ENCODE measurements at regions not wholly inside any gene's neighbourhood (a gene's known extent, or its start where the extent isn't known, plus 50 kb on each side); places are given as distances from the start of the nearest gene placed in this dataset.

GRCh38 chr16:9422762-9423513 lies 331.5 kb downstream of the HAPSTR1 start:
- no peak for DNase-seq

- DNase-seq = no peak
Observed at GRCh38 chr16:9425236-9425635, 333.8 kb downstream of the HAPSTR1 start.

- DNase-seq = no peak
Observed at GRCh38 chr16:9428355-9429005, 337.0 kb downstream of the HAPSTR1 start.

- no peak for DNase-seq
Observed at GRCh38 chr16:9429646-9430330, 338.3 kb downstream of the HAPSTR1 start.

- no peak for DNase-seq
Observed at GRCh38 chr16:9434659-9435058, 343.2 kb downstream of the HAPSTR1 start.

GRCh38 chr16:9436175-9436574 lies 344.7 kb downstream of the HAPSTR1 start:
- no peak for DNase-seq

- DNase-seq = peak in 1 of 2 experiments; percentile 3
Observed at GRCh38 chr16:9437115-9437514, 345.7 kb downstream of the HAPSTR1 start.

GRCh38 chr16:9438991-9439390 lies 347.5 kb downstream of the HAPSTR1 start:
- no peak for DNase-seq

GRCh38 chr16:9441012-9441411 lies 349.6 kb downstream of the HAPSTR1 start:
- no peak for DNase-seq

GRCh38 chr16:9443864-9444263 lies 352.4 kb downstream of the HAPSTR1 start:
- no peak for DNase-seq

GRCh38 chr16:9446471-9447194 lies 355.2 kb downstream of the HAPSTR1 start:
- DNase-seq = no peak

- no peak for DNase-seq
Observed at GRCh38 chr16:9447195-9447551, 355.7 kb downstream of the HAPSTR1 start.

- DNase-seq = no peak
Observed at GRCh38 chr16:9447699-9448098, 356.3 kb downstream of the HAPSTR1 start.

GRCh38 chr16:9449597-9449996 lies 358.2 kb downstream of the HAPSTR1 start:
- DNase-seq = no peak

GRCh38 chr16:9457215-9457614 lies 365.8 kb downstream of the HAPSTR1 start:
- DNase-seq = no peak

- DNase-seq = no peak
Observed at GRCh38 chr16:9458816-9459215, 367.4 kb downstream of the HAPSTR1 start.

- DNase-seq = no peak
Observed at GRCh38 chr16:9462984-9463383, 371.5 kb downstream of the HAPSTR1 start.

- no peak for DNase-seq
Observed at GRCh38 chr16:9463461-9463860, 372.0 kb downstream of the HAPSTR1 start.

GRCh38 chr16:9465161-9465560 lies 373.7 kb downstream of the HAPSTR1 start:
- no peak for DNase-seq

- DNase-seq = no peak
Observed at GRCh38 chr16:9469512-9469911, 378.1 kb downstream of the HAPSTR1 start.

- no peak for DNase-seq
Observed at GRCh38 chr16:9476744-9477143, 385.3 kb downstream of the HAPSTR1 start.

GRCh38 chr16:9479008-9479407 lies 387.6 kb downstream of the HAPSTR1 start:
- no peak for DNase-seq

- DNase-seq = no peak
Observed at GRCh38 chr16:9480503-9480902, 389.1 kb downstream of the HAPSTR1 start.

All from NCI-H526 (cell line).